ENCODE measurements at regions not wholly inside any gene's neighbourhood (a gene's known extent, or its start where the extent isn't known, plus 50 kb on each side); places are given as distances from the start of the nearest gene placed in this dataset.

DNA sequence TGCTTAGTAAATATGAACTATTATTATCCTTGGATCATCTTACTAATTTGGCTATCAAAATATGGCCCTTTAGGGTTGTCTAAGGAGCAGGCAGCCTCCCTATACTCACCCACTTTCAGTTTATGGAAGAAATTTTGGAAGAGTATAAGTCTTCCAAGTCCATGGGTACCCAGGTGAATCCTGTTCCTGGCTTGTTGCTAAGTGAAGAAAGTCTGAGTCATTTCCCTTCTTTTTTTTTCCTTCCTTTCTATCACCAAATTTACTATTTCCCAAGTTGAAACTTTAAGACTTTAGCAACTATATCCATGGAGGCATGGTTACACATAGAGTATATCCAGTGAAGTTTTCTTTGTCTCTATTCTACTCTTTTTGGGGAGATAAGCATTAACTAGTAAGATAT is 184.0 kb upstream of the ACTBL2 start:
- intact Hi-C loops (cut with DNase I), result loop anchor here in 3 of 10 donors (10.0 kb wide), 3 partner anchors 162 to 698 kb away; no protein-coding TSS in a partner anchor
- TF ChIP-seq, protein P1, sequence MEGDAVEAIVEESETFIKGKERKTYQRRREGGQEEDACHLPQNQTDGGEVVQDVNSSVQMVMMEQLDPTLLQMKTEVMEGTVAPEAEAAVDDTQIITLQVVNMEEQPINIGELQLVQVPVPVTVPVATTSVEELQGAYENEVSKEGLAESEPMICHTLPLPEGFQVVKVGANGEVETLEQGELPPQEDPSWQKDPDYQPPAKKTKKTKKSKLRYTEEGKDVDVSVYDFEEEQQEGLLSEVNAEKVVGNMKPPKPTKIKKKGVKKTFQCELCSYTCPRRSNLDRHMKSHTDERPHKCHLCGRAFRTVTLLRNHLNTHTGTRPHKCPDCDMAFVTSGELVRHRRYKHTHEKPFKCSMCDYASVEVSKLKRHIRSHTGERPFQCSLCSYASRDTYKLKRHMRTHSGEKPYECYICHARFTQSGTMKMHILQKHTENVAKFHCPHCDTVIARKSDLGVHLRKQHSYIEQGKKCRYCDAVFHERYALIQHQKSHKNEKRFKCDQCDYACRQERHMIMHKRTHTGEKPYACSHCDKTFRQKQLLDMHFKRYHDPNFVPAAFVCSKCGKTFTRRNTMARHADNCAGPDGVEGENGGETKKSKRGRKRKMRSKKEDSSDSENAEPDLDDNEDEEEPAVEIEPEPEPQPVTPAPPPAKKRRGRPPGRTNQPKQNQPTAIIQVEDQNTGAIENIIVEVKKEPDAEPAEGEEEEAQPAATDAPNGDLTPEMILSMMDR (IDR thresholded peaks at IDR 0.05), result no peak
- no peak for TF ChIP-seq POLR2A (IDR thresholded peaks at IDR 0.05)
- DNase-seq (no peak), ATAC-seq (no peak)
- H3K4me1 ChIP-seq, result peaks cover 0 to 27% (median 5%) of the 10 kb centered on the region in 12 donors
- H3K4me3 ChIP-seq, result no peak overlapping the region
- H3K27me3 ChIP-seq, result no peaks in the 10 kb centered on the region
- H3K27ac ChIP-seq, result no peak overlapping the region
- no peaks in the 10 kb centered on the region for H3K9me3 ChIP-seq
- H3K36me3 ChIP-seq, result no peaks in the 10 kb centered on the region

DNA sequence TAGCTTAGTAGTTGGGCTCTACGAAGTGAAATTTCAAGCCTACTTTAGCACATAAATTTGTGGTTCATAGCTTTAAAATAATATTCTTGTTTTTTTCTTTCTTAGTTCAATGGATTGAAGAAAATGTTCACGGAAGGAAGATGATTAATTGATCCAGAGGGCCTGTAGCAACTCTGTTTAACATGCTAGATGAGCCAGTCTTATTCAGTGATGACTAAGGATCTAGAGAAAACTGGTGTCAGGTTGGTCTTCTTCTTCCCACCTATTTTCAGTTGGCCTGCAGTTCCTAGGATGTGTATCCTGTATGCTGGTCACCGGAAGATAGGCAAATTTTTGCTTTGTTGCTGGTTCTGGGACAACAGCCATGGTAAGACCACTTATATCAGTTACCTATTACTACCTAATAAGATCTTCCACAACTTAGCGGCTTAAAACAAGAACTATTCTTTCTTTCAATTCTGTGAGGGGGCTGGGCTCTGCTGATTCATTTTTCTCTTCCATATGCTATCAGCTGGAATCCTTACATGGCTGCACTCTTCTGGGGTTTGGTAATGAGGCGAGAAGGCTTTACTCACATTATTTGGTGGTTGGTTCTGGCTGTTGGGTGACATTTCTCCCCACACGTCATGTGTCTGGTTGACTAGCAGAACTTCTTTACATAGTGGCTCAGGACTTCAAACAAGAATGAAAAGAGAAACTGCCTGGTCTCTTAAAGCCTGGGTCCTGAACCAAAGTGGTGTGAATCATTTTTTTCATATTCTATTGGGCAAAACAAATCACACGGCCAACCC is 182.7 kb upstream of the ACTBL2 start:
- intact Hi-C loops (cut with DNase I), result loop anchor here in 3 of 10 donors (10.0 kb wide), 3 partner anchors 161 to 699 kb away; no protein-coding TSS in a partner anchor
- ATAC-seq, result no peak
- TF ChIP-seq POLR2A (IDR thresholded peaks at IDR 0.05), result no peak
- TF ChIP-seq, protein P1 (IDR thresholded peaks at IDR 0.05), result no peak
- Histone ChIP-seq H3K27me3 (no peaks in the 10 kb centered on the region), H3K4me3 (no peak overlapping the region), H3K27ac (peak overlapping the region in 9 of 12 donors; percentile 39 to 85 (median 68)), H3K36me3 (no peaks in the 10 kb centered on the region), H3K9me3 (no peaks in the 10 kb centered on the region), H3K4me1 (peaks cover 0 to 27% (median 5%) of the 10 kb centered on the region in 12 donors)
- DNase-seq, result no peak
- WGBS, 4 donors, result 91 to 97% (median 94%) methylated on average over 7 of the region's 7 CpGs

DNA sequence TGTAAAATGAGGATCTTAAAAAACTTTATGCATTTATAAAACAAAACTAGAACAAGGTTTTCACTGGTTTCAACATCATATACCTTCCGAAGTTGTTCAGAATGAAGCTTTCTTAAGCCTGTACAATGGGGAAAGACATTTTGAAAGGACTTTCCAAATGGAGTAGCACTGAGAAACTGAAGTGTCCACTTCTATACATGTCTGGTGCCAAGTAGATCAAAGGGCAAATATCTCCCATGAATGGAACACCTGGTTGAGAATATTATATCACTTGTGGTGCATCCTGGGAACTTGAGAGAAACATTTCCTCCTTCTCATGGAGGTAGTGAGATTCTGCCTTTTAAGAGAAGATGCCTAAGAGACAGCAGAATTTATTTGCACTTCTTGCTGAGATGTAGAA is 182.1 kb upstream of the ACTBL2 start:
- ATAC-seq, result peak in 1 of 4 donors; percentile 54
- H3K27ac ChIP-seq, result peak overlapping the region in 10 of 12 donors; percentile 22 to 85 (median 67)
- intact Hi-C loops (cut with DNase I), result loop anchor here in 5 of 10 donors (5.0 to 10.0 kb wide), 7 partner anchors 33 to 798 kb away; partner anchors contain the start of gene PLK2 (in 1 of the 5)

DNA sequence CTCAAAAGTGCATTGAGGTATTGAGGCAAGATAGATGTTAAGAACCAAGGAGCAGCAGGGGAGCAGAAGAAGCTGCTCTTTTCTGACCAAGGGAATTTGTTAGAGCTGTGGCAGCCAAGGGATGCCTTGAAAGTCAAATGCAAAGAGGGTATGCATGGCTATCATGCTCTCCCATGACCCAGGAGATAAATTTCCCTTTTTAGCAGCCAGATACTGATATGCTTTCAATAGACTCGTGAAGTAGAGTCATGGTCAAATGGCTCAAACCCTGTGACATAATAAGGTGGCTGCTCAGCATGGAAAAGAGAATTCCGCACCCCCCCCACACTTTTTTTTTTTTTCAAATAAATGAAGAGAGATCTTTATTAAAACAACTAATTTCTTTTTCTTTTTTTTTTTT is 180.9 kb upstream of the ACTBL2 start:
- peaks cover 0 to 27% (median 5%) of the 10 kb centered on the region in 12 donors for H3K4me1 ChIP-seq
- peak overlapping the region; percentile 39 to 85 (median 64) for H3K27ac ChIP-seq
- WGBS, 4 donors, result 39 to 55% (median 43%) methylated on average over 2 of the region's 2 CpGs
- H3K36me3 ChIP-seq, result no peaks in the 10 kb centered on the region
- no peaks in the 10 kb centered on the region for H3K9me3 ChIP-seq
- H3K27me3 ChIP-seq, result no peaks in the 10 kb centered on the region
- no peak overlapping the region for H3K4me3 ChIP-seq
- TF ChIP-seq, protein P1 (IDR thresholded peaks at IDR 0.05), result no peak
- TF ChIP-seq POLR2A (IDR thresholded peaks at IDR 0.05), result no peak
- ATAC-seq, result peak; percentile 61 to 90 (median 80)
- intact Hi-C loops (cut with DNase I), result loop anchor here in 6 of 10 donors (2.0 to 10.0 kb wide), 8 partner anchors 34 to 799 kb away; partner anchors contain the start of gene PLK2 (in 1 of the 6)
- peak in 2 of 5 donors; percentile 13 to 22 for DNase-seq

More for the DNA sequence above, 182.1 kb upstream of the ACTBL2 start:
- H3K4me3 ChIP-seq, result no peak overlapping the region
- no peaks in the 10 kb centered on the region for H3K9me3 ChIP-seq
- H3K4me1 ChIP-seq, result peaks cover 0 to 27% (median 5%) of the 10 kb centered on the region in 12 donors
- no peaks in the 10 kb centered on the region for H3K36me3 ChIP-seq
- TF ChIP-seq, protein P1 (IDR thresholded peaks at IDR 0.05), result no peak
- no peak for TF ChIP-seq POLR2A (IDR thresholded peaks at IDR 0.05)
- WGBS, 4 donors, result 54 to 72% (median 62%) methylated on average over 1 of the region's 1 CpG
- no peak for DNase-seq
- no peaks in the 10 kb centered on the region for H3K27me3 ChIP-seq
